ENCODE measurements at regions not wholly inside any gene's neighbourhood (a gene's known extent, or its start where the extent isn't known, plus 50 kb on each side); places are given as distances from the start of the nearest gene placed in this dataset.
A peak's percentile ranks its signal among the peaks of the same experiment; 100 is the strongest.

DNA sequence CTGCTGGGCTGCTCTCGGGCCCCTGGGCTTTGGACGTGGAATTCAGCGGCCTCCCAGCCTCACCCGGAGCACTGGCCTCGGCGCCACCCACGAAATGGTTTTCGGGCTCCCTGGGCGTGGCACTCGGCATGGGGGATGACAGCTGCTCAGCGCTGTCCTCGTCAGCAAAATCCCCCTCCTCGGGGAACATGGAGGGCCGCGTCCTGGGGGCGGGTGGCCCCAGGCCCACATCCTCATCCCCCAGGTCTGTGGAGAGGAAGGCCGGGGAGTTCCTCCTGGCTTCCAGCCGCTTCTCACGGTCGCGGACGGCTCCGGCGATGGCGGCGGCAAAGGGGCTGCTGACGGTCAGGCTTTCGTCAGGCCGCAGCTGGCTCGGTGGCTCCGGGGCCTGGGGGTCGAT is 88.4 kb downstream of the CTTN start:
- Histone ChIP-seq H3K9me3 (peaks cover 15% of the 10 kb centered on the region), H3K4me1 (ENCODE audit: low read depth) (no peaks in the 10 kb centered on the region), H3K4me3 (no peak overlapping the region), H3K36me3 (ENCODE audit: low read depth) (no peaks in the 10 kb centered on the region)
- no peak for TF ChIP-seq CTCF (IDR thresholded peaks at IDR 0.05)
- intact Hi-C loops (cut with DNase I, micrococcal nuclease): no loop called here
- peak in 1 of 3 donors; percentile 37 for DNase-seq
- no peak for ATAC-seq

DNA sequence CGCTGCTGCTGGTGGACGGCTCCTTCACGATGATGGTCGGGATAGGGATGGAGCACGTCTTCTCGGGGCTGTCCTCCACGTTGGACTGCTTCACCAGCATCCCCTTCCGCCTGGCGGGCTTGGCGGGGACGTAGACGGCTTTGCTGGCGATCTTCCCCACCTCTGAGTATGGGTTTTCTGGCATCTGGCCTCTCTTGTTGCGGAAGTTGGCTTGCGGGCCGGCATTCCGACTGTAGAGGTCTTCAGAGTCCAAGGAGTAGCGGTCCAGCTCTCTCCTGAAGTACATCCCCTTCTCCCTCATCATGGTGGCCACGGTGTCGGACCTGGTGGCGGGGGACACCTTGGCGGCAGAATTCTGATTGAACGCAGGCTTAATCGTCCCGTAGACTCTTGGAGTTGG is 88.8 kb downstream of the CTTN start:
- intact Hi-C loops (cut with DNase I, micrococcal nuclease): no loop called here
- Histone ChIP-seq H3K4me3 (no peak overlapping the region), H3K36me3 (ENCODE audit: low read depth) (no peaks in the 10 kb centered on the region), H3K9me3 (peaks cover 18% of the 10 kb centered on the region), H3K4me1 (ENCODE audit: low read depth) (no peaks in the 10 kb centered on the region)
- TF ChIP-seq CTCF (IDR thresholded peaks at IDR 0.05): no peak
- DNase-seq (peak in 1 of 3 donors; percentile 3), ATAC-seq (no peak)

DNA sequence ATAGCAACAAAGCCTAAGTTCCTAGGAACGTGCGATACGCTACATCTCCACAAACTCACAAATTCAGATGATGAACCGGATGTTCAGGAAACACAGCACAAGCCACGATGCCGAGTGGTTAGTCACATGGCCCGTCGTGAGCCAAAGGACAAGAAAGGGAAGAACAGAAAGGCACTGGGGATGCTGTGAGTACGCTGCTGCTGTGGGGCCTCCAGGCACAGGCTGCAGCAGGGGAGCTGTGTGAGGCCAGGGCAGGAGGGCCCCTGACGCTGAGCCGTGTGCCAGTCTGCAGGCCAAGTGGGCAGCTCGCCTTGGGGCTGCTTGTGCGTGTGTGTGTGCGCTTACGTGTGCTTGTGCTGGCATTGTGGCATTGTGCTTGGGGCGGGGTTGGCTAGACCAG is 89.4 kb downstream of the CTTN start:
- ATAC-seq: no peak
- Histone ChIP-seq H3K36me3 (ENCODE audit: low read depth) (no peaks in the 10 kb centered on the region), H3K4me3 (no peak overlapping the region), H3K4me1 (ENCODE audit: low read depth) (no peaks in the 10 kb centered on the region), H3K9me3 (peaks cover 18% of the 10 kb centered on the region)
- intact Hi-C loops (cut with DNase I, micrococcal nuclease): no loop called here
- TF ChIP-seq CTCF (IDR thresholded peaks at IDR 0.05): no peak
- peak in 2 of 3 donors; percentile 5 to 12 for DNase-seq

DNA sequence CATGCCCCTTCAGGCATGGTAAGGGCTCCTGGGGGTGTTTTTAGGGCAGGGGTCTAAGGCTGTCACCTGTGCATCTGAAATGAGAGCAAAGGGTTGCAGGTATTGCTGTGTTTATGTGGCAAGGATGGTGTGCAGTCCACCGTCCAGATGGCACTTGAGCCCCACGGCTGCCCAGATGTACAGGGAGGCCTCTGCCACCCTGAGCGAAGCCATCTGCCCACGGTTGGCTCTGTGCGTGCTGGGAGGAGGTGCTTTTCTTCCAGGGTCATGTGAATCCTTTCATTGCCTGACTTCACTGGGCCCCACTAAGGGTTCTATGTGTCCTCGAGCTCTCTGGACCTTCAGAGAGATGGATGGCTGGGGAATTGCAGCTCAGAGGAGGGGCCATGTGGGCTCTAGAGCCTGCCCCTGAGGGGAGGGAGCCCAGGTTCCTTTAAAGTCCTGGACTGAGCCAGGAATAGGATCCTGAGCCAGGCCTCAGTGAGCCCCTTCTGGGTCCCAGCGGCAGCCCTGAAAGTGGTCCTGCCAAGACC is 89.9 kb downstream of the CTTN start:
- Histone ChIP-seq H3K4me1 (ENCODE audit: low read depth) (no peaks in the 10 kb centered on the region), H3K4me3 (no peak overlapping the region), H3K36me3 (ENCODE audit: low read depth) (no peaks in the 10 kb centered on the region), H3K9me3 (peaks cover 18% of the 10 kb centered on the region)
- ATAC-seq (no peak), DNase-seq (peak in 1 of 3 donors; percentile 14)
- TF ChIP-seq CTCF (IDR thresholded peaks at IDR 0.05): no peak
- intact Hi-C loops (cut with DNase I, micrococcal nuclease): no loop called here

- intact Hi-C loops (cut with DNase I, micrococcal nuclease): no loop called here
- H3K9me3 ChIP-seq: peaks cover 18% of the 10 kb centered on the region
- H3K36me3 ChIP-seq (ENCODE audit: low read depth): no peaks in the 10 kb centered on the region
- no peaks in the 10 kb centered on the region for H3K4me1 ChIP-seq (ENCODE audit: low read depth)
- ATAC-seq (no peak), DNase-seq (peak in 1 of 3 donors; percentile 16)
- TF ChIP-seq CTCF (IDR thresholded peaks at IDR 0.05): no peak
- no peak overlapping the region for H3K4me3 ChIP-seq
Observed at GRCh38 chr11:70489276-70489675, 90.9 kb downstream of the CTTN start.

DNA sequence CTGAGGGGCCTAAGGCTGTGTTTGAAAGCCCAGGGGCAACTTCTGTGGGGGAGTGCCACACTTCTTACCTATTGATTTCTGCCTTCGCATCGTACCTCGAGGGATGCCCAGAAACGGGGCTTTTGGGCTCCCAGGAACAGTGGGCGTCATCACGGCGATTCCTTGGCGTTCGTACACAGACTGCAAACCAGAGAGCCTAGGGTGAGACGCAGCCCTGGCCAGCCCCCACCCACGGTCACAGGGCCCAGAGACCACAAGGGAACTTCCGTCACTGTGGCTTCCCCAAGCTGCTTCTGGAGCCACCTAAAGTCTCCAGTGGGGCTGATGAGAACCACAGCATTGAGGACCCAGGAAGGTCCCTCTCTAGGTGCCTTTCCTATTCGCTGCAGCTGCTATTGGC is 91.9 kb downstream of the CTTN start:
- ATAC-seq (no peak), DNase-seq (peak in 1 of 3 donors; percentile 7)
- no peak for TF ChIP-seq CTCF (IDR thresholded peaks at IDR 0.05)
- intact Hi-C loops (cut with DNase I, micrococcal nuclease): no loop called here
- H3K4me3 ChIP-seq: no peak overlapping the region
- H3K4me1 ChIP-seq (ENCODE audit: low read depth): no peaks in the 10 kb centered on the region
- no peaks in the 10 kb centered on the region for H3K36me3 ChIP-seq (ENCODE audit: low read depth)
- peaks cover 18% of the 10 kb centered on the region for H3K9me3 ChIP-seq

Data from mucosa of descending colon (tissue), 3 donors.